ENCODE measurements at regions not wholly inside any gene's neighbourhood (a gene's known extent, or its start where the extent isn't known, plus 50 kb on each side); places are given as distances from the start of the nearest gene placed in this dataset.
"Not testable (repeated sequence)": the region's sequence is repeated elsewhere in the genome, so short reads cannot be mapped to it uniquely, and the experiment has no call there.

DNA sequence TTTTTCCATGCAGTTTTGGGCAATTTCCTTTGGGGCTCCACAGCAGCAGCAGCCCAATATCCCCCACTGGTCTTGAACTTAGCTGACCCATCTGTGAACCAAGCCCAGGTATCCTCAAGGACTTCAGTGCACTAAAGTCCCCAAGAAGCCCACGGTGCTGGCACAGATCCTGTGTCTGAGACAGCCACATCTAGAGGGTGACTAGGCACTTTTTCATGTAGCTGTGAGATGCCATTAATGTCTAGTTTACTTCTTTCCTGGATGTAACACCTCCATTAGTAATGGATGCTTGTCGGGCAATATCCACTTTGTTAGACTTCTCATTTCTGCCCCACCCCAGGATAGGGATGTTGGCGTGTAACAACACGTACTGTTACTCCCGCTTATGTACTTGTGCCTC lies 117.9 kb downstream of the GPCPD1 start:
- DNase-seq (ENCODE audit: low read depth in 4 of 4, low spot score in 3 of 4): no peak

DNA sequence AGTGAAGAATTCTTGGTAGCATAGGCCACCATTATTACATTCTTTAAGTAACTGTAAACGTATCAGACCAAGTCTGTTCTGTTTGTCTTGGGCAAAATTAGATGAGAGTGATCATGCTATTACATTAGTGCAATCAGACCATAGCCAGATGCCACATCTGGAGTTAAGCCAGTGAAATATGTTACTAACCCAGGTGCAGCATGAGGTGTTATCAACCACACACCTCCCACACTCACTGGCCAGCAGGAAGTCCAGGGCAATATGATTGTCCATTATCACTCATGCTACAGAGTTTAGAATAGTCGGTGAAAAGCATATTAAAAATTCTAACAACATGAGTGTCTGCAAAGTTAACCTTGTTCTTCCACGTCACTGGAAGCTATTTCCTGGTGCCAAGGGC lies 119.4 kb downstream of the GPCPD1 start:
- no peak for DNase-seq (ENCODE audit: low read depth in 4 of 4, low spot score in 3 of 4)

DNA sequence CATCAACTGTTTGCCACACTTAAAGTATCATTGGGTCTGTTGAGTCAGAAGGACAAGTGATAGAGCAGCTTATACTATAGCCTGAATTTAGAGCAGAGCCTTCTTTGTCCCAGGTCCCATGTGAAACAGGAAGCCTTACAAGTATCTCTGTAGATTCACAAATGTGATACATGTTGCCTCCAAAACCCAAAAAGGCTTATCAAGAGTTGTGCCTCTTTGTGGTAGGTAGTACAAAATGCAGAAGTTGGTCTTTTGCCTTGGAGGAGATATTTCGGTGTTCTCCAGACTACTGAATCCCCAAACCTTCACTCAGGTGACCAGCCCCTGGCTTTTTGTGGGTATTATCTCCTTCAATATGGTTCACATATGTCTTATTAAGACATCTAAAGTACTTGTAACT lies 121.2 kb downstream of the GPCPD1 start:
- no peak for DNase-seq (ENCODE audit: low read depth in 4 of 4, low spot score in 3 of 4)

DNA sequence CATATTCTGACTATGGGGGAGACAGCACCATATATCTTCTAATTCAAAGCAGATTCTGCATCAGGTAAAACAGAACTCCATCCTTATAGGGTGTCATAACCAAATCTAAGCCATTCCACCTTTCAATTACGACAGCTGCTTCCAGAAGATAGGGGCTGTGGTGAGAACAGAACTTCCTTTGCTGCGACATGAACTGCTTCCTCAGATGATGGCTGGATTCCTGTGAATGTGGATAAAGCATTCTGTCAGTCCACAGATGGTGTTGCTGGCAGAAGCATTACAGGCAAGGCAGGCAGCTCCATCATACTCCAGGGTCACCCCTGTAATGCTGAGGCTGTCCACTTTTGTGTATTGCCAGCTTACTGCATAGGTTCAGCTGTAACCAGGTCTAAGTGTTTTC lies 122.0 kb downstream of the GPCPD1 start:
- no peak for DNase-seq (ENCODE audit: low read depth in 4 of 4, low spot score in 3 of 4)

DNA sequence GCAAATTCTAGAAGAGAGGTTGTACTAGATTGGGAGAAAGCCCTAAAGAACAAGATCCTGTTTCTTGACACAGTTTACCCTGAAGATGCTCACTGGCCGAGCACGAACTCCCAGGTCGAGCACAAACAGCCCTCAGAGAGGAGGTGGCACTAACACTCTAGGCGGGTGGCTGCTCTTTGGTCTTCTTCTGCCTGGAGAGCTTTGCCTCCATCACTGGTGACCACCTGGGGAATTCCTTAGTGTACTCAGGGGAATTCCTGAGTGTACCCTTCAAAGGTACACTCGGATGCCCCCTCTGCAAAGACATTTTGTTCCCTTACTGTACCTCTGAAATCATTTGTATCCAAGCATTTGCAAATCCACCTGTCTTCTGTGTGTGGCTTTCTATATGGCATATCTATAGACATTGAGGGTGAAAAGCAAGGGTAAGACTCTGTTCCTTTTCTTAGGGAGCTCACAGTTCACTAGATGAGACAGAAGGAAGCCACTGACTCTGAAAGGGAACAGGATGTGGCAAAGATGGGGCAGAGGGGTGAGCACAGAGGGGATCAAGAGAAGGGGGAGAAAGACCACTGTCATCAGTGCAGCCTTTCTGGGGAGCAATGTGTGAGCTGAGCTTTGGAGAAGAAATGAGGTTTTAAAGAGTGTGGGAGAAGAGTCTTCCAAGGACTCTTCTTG lies 124.3 kb downstream of the GPCPD1 start:
- no peak for DNase-seq (ENCODE audit: low read depth in 4 of 4, low spot score in 3 of 4)

DNA sequence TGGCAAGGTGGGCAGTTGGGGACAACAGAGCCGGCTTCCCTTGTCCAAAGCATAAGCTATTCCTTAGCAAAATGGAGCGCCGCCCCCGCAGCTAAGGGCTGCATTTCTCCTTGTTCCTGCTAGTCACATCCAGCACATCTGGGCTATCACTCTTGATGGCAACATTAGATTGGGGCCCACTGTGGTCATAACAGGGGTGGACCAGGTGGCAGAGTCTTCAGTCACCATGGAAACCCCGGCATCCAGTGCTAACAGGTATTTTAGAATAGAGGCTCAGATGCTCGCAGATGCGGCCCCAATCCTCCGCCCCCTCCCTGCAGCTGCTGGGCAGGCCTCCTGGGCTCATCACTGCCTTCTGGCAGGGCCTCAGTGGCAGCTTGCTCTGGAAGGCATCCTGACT lies 125.9 kb downstream of the GPCPD1 start:
- no peak for DNase-seq (ENCODE audit: low read depth in 4 of 4, low spot score in 3 of 4)

DNA sequence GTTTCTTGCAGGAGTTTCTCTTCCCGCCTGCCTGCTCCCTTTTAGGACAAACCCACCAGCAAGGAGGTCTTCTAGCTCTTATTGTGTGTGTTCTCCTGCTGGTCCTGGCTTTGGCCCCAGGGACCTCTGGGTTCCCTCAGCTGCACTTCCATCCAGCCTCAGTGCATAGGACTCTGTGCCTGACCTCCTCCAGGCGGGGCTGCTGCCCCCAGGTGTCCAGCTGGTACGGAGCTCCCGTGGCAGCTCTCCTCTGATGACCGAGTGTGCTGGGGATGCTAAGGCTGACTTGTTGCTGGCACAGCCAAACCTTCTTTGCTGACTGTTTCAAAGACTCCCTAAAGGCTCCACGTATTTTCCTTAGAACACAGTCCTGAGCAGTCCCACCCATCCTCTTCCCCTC lies 126.5 kb downstream of the GPCPD1 start:
- DNase-seq (ENCODE audit: low read depth in 4 of 4, low spot score in 3 of 4): no peak

DNA sequence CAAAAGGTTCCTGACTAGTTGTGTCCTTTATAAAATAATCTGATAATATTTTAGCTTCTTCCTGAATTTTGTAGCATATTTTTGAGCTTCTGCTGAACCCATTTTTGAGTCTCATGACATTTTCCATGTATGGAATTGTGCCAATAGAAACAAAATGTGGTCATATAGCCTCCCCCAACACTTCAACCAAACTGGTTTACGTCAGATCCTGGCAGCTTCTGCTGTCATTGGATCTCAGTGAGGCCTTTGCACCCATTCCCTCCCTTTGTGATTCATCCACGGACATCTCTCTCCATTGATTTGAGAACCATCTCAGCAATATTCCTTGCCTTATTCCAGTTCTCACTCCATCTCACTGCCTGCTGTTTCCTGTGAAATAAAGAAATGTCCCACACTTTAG lies 128.0 kb downstream of the GPCPD1 start:
- DNase-seq (ENCODE audit: low read depth in 4 of 4, low spot score in 3 of 4): no peak

DNA sequence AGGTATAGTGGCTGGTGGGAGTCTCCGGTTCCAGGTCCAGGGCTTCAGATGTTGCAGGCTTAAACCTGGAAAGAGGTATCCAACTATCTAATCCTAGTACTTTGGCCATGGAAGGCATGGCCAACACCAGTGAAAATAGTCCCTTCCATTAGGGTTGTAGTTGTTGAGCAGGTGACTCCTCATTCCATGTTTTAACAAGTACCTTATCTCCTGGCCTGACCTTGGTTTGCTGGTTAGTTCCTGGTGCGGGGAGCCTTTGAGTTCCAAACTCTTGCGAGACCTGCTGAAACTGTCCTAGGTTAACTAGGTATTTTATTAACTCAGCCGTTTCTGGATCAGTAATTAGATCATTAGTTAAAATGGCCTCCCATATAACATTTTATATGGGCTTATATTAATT lies 128.9 kb downstream of the GPCPD1 start:
- no peak for DNase-seq (ENCODE audit: low read depth in 4 of 4, low spot score in 3 of 4)

DNA sequence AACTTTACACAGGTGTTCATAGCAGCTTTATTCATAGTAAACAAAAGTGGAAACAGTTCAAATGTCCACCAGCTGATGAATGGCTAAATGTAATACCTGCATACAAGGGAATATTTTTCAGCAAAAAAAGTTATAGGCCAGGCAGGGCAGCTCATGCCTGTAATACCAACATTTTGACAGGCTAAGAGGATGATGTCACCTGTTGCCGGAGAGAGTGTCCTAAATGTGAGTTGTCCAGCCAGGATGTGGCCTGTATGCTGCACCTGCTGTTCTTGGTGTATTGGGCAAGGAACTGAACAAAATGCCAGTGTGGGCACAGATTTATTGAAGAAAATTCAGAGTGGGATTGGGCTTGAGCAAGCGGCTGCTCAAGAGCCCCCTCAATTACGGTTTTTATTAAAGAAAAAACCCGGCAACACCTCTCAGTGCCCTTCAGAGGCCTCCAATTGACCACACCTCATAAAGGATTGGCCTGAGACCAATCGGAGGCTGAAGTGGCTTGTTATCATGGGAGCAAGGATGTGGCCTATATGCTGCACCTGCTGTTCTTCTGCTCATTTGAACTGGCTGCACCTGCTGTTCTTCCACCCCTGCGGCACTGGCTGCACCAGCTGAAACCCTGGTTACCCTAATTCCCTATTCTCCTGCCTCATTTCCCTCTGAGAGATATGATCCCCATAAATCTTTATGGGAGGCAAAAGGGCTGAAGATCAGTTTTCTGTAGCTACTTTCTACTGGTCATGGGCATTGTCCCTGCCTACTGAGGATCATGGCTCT lies 129.8 kb downstream of the GPCPD1 start:
- no peak for DNase-seq (ENCODE audit: low read depth in 4 of 4, low spot score in 3 of 4)

DNA sequence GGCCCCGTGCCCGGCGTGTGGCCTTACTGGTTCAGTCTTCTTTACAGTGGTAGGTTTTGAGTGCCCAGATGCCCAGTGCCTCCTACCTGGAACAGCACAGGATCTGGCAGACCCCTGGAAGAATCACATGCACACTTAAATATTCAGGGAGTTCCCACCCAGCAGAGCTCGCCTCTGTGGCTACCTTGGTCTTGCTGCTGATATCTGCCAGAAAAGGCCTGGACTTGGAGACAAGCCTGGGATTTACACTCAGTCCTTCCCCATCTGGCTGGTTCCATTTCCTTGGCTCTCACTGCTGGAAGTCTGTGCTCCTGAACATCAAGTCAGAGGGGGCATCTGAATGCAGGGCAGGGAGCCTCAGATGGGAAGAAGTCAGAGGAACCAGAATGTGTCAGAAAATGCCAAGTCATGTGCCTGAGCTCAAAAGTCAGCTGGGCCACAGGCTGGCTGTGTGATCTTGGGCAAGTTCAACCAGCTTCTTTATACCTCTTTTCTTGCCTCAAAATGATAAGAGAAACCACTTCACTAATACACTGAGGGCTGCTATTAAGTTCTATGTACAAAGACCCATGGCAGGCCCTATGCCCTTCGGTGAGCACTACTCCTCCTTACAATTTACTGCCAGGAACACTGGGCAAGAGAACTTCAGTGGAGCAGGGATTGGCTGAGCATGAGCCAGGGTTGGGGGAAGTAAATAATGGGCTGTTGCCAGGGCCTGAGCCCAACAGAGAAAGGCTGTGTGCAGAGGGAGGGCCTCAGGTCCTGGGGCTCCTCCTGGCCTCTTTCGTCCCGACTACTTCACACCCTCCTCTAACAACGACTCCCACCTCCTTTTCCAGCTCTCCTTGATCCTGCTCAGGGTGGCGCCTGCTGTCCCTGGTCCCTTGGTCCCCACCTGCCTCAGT lies 135.9 kb downstream of the GPCPD1 start:
- DNase-seq (ENCODE audit: low read depth in 4 of 4, low spot score in 3 of 4): no peak

DNA sequence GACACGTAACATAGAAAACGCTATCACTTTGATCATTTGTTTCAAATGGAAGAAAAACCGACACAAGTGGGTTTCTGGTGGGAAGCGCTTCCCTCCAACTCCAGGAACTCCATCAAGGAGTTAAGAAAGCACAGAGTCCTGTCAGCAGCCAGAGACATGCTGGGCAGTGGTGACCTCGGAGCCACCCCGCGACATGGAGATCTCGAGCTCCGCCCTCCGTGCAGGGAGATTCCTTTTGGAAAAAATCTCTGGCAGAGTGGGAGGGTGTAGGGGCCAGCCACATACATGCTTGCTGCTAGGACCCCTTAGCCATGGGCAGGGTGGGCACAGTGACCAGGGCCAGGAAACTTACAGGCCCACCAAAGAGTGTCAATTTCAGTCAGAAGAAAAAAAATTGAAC lies 138.9 kb downstream of the GPCPD1 start:
- not testable (repeated sequence) for DNase-seq (ENCODE audit: low read depth in 4 of 4, low spot score in 3 of 4)

DNA sequence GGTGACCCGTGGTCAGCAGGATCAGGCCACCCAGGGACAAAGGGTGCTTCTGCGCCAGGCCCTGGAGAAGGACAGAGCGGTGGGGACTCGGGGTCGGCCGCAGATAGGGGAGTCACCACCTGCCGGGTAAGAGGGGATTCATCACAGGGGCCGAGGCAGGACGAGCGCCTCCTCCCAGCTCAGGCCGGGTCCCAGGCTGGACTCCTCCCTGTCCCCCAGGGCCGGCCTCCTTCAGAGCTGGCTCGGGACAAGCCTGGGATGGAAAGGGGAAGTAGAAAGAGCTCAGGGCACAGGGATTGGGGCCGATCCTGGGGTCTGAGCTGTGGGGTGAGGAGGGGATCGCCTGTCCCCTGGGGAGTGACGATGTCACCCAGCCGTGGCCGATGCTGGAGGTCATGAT lies 139.4 kb downstream of the GPCPD1 start:
- no peak for DNase-seq (ENCODE audit: low read depth in 4 of 4, low spot score in 3 of 4)

DNA sequence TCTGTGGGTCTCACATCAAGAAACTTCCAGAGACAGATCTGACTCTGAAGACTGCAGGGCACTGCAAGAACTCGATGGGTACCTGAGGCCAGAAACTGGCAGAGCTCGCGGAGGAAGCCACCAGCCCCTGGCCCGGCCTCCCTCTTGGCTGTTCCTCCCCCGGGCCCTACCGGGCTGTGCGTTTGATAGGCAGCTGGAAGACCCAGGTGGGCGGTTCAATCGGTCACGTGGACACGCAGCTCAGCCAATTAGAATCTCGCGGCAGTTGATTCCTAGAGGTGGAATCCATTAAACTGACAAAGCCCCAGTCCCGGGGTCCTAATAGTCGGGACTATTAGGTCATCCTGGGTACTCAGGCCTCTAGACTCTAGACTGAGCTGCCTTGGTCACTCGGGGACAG lies 139.9 kb downstream of the GPCPD1 start:
- no peak for DNase-seq (ENCODE audit: low read depth in 4 of 4, low spot score in 3 of 4)

DNA sequence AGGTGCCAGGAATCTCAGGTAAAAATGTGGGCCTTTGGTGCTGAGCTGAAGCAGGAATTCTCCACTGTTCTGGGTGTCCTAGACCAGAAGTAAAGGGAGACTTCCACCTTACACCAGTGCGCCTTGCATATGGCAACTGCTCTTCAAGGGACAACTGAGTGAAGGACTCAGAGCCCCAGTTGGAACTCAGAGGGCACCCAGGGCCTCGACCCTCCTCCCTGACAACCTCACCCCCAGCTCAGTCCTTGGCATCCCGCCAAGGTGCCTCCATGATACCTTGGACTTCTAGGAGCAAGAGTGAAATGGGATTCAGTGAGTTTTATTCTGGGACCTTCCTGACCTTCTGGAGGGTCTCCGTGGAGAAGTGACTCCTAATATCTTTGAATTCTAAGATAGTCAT lies 140.3 kb downstream of the GPCPD1 start:
- DNase-seq (ENCODE audit: low read depth in 4 of 4, low spot score in 3 of 4): no peak

DNA sequence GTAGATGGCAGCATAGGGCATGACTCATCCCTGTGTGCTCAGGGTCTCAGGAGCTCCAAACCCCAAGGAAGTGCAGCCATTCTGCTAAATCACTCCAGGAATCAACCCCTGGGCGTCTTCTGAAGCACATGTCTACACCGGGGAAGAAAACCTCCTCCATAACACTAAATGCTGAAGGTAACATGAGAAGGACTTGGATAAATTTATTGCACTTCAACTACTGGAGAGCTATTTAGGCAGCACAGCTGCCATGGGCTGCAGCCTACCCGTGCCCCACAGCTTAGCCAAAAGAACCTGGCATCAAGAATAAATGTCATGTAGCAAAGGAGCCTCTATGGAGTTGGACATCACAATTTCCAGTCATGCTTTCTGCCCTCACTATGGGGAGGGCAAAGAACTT lies 141.7 kb downstream of the GPCPD1 start:
- DNase-seq (ENCODE audit: low read depth in 4 of 4, low spot score in 3 of 4): no peak

DNA sequence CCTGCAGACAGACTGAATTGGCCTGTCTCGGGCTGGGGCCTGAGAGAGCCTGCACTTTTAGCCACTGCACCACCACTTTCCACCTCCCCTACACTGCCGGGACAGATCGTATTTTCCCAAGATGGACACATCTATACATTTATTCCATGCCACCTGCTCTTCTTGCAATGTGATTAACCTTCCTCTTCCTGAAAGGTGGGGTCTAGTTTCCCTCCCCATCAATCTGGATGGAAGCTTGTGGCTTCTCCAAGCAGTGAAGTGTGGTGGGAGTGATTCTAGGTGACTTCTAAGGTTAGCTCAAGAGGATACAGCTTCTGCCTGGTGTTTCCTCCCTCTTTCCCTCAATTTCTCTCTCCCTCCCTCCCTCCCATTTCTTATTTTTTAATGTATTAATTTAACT lies 143.7 kb downstream of the GPCPD1 start:
- DNase-seq (ENCODE audit: low read depth in 4 of 4, low spot score in 3 of 4): no peak

DNA sequence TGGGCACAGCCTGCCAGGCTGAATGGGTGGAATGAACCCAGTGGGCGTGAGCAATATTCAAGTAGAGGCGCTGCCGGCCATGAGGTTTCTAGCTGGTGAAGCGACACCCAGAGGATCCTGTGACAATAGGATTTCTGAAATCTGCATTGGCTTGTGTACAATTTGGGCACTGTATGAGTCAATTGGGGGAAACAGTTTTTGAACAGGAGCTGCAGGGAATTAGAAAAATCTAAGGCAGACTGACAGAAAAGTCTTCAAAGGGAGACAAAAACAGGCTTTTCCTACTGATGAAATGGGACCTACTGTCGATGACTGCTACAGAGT lies 145.2 kb downstream of the GPCPD1 start:
- no peak for DNase-seq (ENCODE audit: low read depth in 4 of 4, low spot score in 3 of 4)

DNA sequence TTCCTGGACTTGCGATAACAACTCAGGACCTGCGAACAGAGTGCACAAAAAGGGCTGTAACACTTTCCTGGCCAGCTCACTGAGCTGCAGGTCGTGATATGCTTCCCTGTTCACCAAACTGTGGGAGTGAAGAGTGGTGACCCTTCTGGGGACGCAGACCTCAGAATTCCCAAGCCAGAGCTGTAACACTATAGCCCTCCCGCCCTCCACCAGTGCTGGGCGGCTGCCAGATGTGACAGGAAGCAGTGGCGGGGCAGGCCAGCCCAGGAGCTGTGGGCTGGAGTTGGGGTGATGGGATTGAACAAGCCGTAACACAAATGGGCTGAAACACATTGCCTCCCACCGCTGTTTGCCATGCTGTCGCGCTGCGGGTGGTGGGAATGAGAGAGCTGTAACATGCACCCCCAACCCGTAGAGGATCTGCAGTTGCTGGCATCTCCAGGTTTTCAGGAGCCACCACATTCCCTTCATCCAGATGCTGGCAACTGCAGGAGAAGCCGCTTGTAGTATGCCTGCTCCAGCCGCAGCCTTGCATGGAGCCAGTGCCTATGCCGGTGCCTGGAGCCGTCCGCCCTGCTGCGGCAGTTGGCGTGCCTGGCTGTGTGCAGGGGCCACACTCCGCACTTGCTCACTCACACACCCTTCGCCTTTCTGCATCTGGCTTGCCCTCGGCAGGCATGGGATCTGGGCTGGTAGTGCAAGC lies 145.8 kb downstream of the GPCPD1 start:
- DNase-seq (ENCODE audit: low read depth in 4 of 4, low spot score in 3 of 4): no peak

DNA sequence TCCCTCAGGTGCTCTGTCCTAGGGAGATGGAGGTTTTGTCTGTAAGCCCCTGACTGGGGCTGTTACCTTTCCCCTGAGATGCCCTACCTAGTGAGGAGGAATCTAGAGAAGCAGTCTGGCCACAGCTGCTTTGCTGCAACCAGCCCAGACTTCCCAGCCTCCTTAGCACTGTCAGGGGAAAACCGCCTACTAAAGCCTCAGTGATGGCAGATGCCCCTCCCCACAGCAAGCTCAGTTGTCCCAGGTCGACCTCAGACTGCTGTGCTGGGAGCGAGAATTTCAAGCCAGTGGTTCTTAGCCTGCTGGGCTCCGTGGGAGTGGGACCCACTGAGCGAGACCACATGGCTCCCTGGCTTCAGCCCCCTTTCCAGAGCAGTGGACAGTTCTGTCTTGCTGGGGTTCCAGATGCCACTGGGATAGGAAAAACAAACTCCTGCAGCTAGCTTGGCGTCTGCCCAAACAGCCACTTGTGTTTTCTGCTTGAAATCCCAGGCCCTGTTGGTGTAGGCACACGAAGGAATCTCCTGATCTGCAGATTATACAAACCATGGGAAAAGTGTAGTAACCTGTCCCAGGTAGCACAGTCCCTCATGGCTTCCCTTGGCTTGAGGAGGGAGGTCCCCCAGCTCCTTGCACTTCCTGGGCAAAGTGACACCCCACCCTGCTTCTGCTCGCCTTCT lies 146.4 kb upstream of the PROKR2 start:
- DNase-seq (ENCODE audit: low read depth in 4 of 4, low spot score in 3 of 4): no peak

Measured in left renal pelvis (tissue), 4 donors.